CD4-positive, CD25-positive, alpha-beta regulatory T cell (primary cell): ENCODE measurements at regions not wholly inside any gene's neighbourhood (a gene's known extent, or its start where the extent isn't known, plus 50 kb on each side); places are given as distances from the start of the nearest gene placed in this dataset.
A peak's percentile ranks its signal among the peaks of the same experiment; 100 is the strongest.

ENCODE experiments used
- ATAC-seq, 2 donors: fragments of 150-1000 bp; cut with Tn5 transposase; one replicate each; pipeline ENCODE4 v1.10.0; 2021; ENCODE audit warnings: low read depth in 2 of 2, moderate number of reproducible peaks in 2 of 2, moderate library complexity in 1 of 2
- DNase-seq, 3 donors: peaks; one replicate each; pipeline versions ENCODE4 v3.0.0 to v3.0.0-alpha.2; 2012 to 2022; ENCODE audit warnings: mixed read lengths in 1 of 3
- H3K27ac ChIP-seq: one replicate; pipeline ENCODE4 v1.7.0; 2013; ENCODE audit warnings: mild to moderate bottlenecking, low read length; ENCODE audit not compliant: insufficient read depth, poor library complexity, severe bottlenecking
- H3K27me3 ChIP-seq: one replicate; pipeline ENCODE4 v1.7.0; 2013; ENCODE audit warnings: low read length; ENCODE audit not compliant: control insufficient read depth, insufficient read depth
- H3K36me3 ChIP-seq: one replicate; pipeline ENCODE4 v1.7.0; 2013; ENCODE audit warnings: mild to moderate bottlenecking, low read length, moderate library complexity; ENCODE audit not compliant: control insufficient read depth, insufficient read depth
- H3K4me1 ChIP-seq: 2 replicates; pipeline ENCODE4 v1.7.0; 2013; ENCODE audit warnings: mild to moderate bottlenecking, low read length; ENCODE audit not compliant: insufficient read depth, control insufficient read depth, poor library complexity, severe bottlenecking
- H3K4me3 ChIP-seq: one replicate; pipeline ENCODE4 v1.7.0; 2013; ENCODE audit warnings: low read depth, mild to moderate bottlenecking, low read length, moderate library complexity
- H3K9me3 ChIP-seq, 2 experiments: 1 replicate in 1 of 2; 2 replicates in 1 of 2; pipeline ENCODE4 v1.7.0; 2013; ENCODE audit warnings: low read length in 2 of 2, mild to moderate bottlenecking in 1 of 2, moderate library complexity in 1 of 2; ENCODE audit not compliant: control insufficient read depth in 2 of 2
- H3K27ac Mint-ChIP-seq, 3 donors: one replicate each; pipeline ENCODE4 v1.8.0; 2020 to 2022; ENCODE audit warnings: mild to moderate bottlenecking in 3 of 3, mixed read lengths in 3 of 3, moderate library complexity in 2 of 3
- H3K27me3 Mint-ChIP-seq: one replicate; pipeline ENCODE4 v1.8.0; 2022; ENCODE audit warnings: mild to moderate bottlenecking, mixed read lengths
- H3K36me3 Mint-ChIP-seq: one replicate; pipeline ENCODE4 v1.8.0; 2020; ENCODE audit warnings: mixed read lengths
- H3K4me1 Mint-ChIP-seq, 4 donors: one replicate each; pipeline ENCODE4 v1.8.0; 2020 to 2022; ENCODE audit warnings: mixed read lengths in 4 of 4, mild to moderate bottlenecking in 1 of 4
- H3K4me3 Mint-ChIP-seq, 4 donors: one replicate each; pipeline ENCODE4 v1.8.0; 2020 to 2022; ENCODE audit warnings: mild to moderate bottlenecking in 4 of 4, mixed read lengths in 4 of 4, moderate library complexity in 3 of 4
- H3K9me3 Mint-ChIP-seq, 7 donors: one replicate each; pipeline ENCODE4 v1.8.0; 2020 to 2022; ENCODE audit warnings: mixed read lengths in 7 of 7, mild to moderate bottlenecking in 3 of 7, moderate library complexity in 2 of 7

- no peak for ATAC-seq
- H3K9me3 Mint-ChIP-seq, result peaks cover 0 to 2% (median 0%) of the 10 kb centered on the region in 7 donors
- Histone ChIP-seq H3K27me3 (no peaks in the 10 kb centered on the region), H3K36me3 (no peaks in the 10 kb centered on the region), H3K4me1 (no peaks in the 10 kb centered on the region), H3K9me3 (no peaks in the 10 kb centered on the region), H3K4me3 (no peak overlapping the region), H3K27ac (no peak overlapping the region)
- peaks cover 5% of the 10 kb centered on the region for H3K27me3 Mint-ChIP-seq
- H3K4me1 Mint-ChIP-seq, result no peaks in the 10 kb centered on the region
- H3K36me3 Mint-ChIP-seq, result no peaks in the 10 kb centered on the region
- H3K4me3 Mint-ChIP-seq, result no peak overlapping the region
- no peak overlapping the region for H3K27ac Mint-ChIP-seq
- no peak for DNase-seq
These were observed 64.2 kb upstream of the ZNF469 start for GRCh38 chr16:88318521-88318920.

- Histone ChIP-seq H3K27me3 (no peaks in the 10 kb centered on the region), H3K4me1 (no peaks in the 10 kb centered on the region), H3K36me3 (no peaks in the 10 kb centered on the region), H3K4me3 (no peak overlapping the region), H3K9me3 (no peaks in the 10 kb centered on the region), H3K27ac (no peak overlapping the region)
- Mint-ChIP-seq H3K9me3 (peaks cover 0 to 2% (median 0%) of the 10 kb centered on the region in 7 donors), H3K4me1 (no peaks in the 10 kb centered on the region), H3K27me3 (peaks cover 5% of the 10 kb centered on the region), H3K36me3 (no peaks in the 10 kb centered on the region), H3K4me3 (no peak overlapping the region), H3K27ac (no peak overlapping the region)
- ATAC-seq (no peak), DNase-seq (no peak)
These were observed 63.4 kb upstream of the ZNF469 start for GRCh38 chr16:88319116-88319965.

- Mint-ChIP-seq H3K36me3 (no peaks in the 10 kb centered on the region), H3K9me3 (peaks cover 0 to 3% (median 0%) of the 10 kb centered on the region in 7 donors), H3K4me3 (no peak overlapping the region), H3K27ac (no peak overlapping the region), H3K27me3 (peaks cover 5% of the 10 kb centered on the region), H3K4me1 (no peaks in the 10 kb centered on the region)
- H3K4me3 ChIP-seq, result no peak overlapping the region
- ATAC-seq, result no peak
- no peaks in the 10 kb centered on the region for H3K4me1 ChIP-seq
- DNase-seq, result peak in 1 of 3 donors; percentile 3
- no peaks in the 10 kb centered on the region for H3K36me3 ChIP-seq
- no peaks in the 10 kb centered on the region for H3K9me3 ChIP-seq
- no peak overlapping the region for H3K27ac ChIP-seq
- no peaks in the 10 kb centered on the region for H3K27me3 ChIP-seq
These were observed 61.7 kb upstream of the ZNF469 start for GRCh38 chr16:88320947-88321634.

DNA sequence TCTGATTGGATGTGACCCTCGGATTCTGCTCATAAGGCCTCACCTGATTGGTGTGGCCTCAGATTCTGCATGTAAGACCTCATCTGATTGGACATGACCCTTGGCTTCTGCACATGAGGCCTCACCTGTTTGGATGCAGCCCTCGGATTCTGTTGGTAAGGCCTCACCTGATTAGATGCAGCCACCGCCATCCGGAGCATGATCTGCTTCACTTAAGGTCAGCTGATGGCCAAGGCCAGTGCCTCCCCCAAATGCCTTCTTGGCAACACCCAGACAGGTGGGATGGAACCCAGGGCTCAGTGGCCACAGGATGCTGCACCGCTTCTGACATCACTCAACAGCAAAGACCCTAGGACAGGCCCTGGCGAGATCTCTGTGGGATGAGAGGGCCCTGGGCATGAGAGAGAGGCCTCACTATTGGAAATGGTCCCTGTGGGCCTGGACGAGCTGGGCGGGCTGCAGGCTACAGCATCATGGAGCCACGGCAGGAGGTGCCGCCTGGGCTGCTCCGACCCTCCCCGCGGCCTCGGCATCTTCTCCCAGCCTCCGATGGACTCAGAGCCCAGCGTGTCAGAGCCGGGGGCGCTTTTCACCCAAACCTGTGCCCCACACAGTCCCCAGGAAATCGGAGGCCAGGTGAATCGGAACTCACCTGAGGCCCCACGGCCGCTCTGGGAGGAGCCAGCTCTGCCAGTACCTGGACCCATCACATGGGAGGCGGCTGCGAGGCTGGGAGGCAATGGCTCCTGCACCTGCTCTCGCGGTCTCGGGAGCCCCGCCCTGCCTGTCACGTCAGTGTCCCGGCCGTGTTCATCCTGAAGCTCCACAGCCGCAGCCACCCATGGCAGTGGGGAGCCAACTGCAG is 60.9 kb upstream of the ZNF469 start:
- Histone ChIP-seq H3K4me1 (no peaks in the 10 kb centered on the region), H3K27me3 (no peaks in the 10 kb centered on the region), H3K27ac (no peak overlapping the region), H3K36me3 (no peaks in the 10 kb centered on the region), H3K4me3 (no peak overlapping the region), H3K9me3 (no peaks in the 10 kb centered on the region)
- no peak overlapping the region for H3K27ac Mint-ChIP-seq
- DNase-seq (no peak), ATAC-seq (no peak)
- no peaks in the 10 kb centered on the region for H3K36me3 Mint-ChIP-seq
- H3K9me3 Mint-ChIP-seq, result peaks cover 0 to 3% (median 0%) of the 10 kb centered on the region in 7 donors
- peaks cover 5% of the 10 kb centered on the region for H3K27me3 Mint-ChIP-seq
- no peak overlapping the region for H3K4me3 Mint-ChIP-seq
- no peaks in the 10 kb centered on the region for H3K4me1 Mint-ChIP-seq

DNA sequence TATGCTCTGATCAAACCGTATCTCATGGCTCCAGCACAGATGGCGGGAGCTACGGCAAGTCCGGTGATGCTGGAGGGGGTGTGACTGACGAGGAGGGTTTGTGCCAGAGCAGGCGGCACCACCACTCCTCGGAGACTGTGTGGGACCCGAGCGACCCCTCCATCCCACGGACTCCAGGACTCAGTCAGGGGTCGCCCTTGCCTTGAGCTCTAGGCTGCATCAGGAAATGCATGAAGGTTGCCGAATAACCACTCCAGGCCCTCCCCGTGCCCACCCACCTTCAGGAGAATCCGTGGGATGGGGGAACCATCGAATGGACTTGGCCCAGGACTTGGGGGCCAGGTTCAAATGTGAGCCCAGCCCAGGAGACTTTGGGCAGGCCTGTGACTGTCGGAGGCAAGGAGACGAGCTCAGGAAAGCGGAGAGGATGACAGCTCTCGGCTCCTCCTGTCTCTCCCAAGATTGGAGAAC is 60.2 kb upstream of the ZNF469 start:
- Histone ChIP-seq H3K36me3 (no peaks in the 10 kb centered on the region), H3K4me1 (no peaks in the 10 kb centered on the region), H3K27me3 (no peaks in the 10 kb centered on the region), H3K27ac (no peak overlapping the region), H3K4me3 (no peak overlapping the region), H3K9me3 (no peaks in the 10 kb centered on the region)
- no peaks in the 10 kb centered on the region for H3K36me3 Mint-ChIP-seq
- H3K27ac Mint-ChIP-seq, result no peak overlapping the region
- H3K4me3 Mint-ChIP-seq, result no peak overlapping the region
- peaks cover 0 to 3% (median 0%) of the 10 kb centered on the region in 7 donors for H3K9me3 Mint-ChIP-seq
- no peaks in the 10 kb centered on the region for H3K4me1 Mint-ChIP-seq
- ATAC-seq (no peak), DNase-seq (no peak)
- H3K27me3 Mint-ChIP-seq, result peaks cover 3% of the 10 kb centered on the region

DNA sequence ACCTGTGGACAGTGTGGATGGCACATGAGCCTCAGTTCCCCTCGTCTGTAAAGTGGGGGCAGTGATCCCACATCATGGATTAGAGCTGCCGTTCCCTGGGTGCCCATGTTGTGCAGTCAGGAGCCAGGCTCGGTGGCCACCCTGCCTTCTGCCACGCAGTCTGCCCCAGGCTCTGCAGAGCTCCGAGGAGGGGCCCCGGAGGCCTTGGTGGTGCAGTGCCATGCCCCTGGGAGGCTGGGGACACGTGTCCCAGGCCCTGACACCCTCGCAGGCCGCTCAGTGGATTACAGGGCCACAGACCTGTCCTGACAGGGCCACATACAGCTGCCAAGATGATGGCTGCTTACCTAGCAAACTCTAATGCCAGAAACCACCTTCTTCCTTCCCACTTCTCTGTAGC is 59.7 kb upstream of the ZNF469 start:
- Mint-ChIP-seq H3K9me3 (peaks cover 0 to 3% (median 0%) of the 10 kb centered on the region in 7 donors), H3K36me3 (no peaks in the 10 kb centered on the region), H3K4me1 (no peaks in the 10 kb centered on the region), H3K27me3 (no peaks in the 10 kb centered on the region), H3K4me3 (no peak overlapping the region), H3K27ac (no peak overlapping the region)
- Histone ChIP-seq H3K4me1 (no peaks in the 10 kb centered on the region), H3K4me3 (no peak overlapping the region), H3K9me3 (no peaks in the 10 kb centered on the region), H3K27me3 (no peaks in the 10 kb centered on the region), H3K36me3 (no peaks in the 10 kb centered on the region), H3K27ac (no peak overlapping the region)
- DNase-seq (no peak), ATAC-seq (no peak)

- H3K4me3 Mint-ChIP-seq, result no peak overlapping the region
- Histone ChIP-seq H3K9me3 (no peaks in the 10 kb centered on the region), H3K4me1 (no peaks in the 10 kb centered on the region), H3K27me3 (no peaks in the 10 kb centered on the region), H3K36me3 (no peaks in the 10 kb centered on the region), H3K4me3 (no peak overlapping the region), H3K27ac (no peak overlapping the region)
- H3K36me3 Mint-ChIP-seq, result no peaks in the 10 kb centered on the region
- ATAC-seq (no peak), DNase-seq (no peak)
- H3K27ac Mint-ChIP-seq, result no peak overlapping the region
- H3K4me1 Mint-ChIP-seq, result no peaks in the 10 kb centered on the region
- H3K27me3 Mint-ChIP-seq, result no peaks in the 10 kb centered on the region
- peaks cover 0 to 3% (median 0%) of the 10 kb centered on the region in 7 donors for H3K9me3 Mint-ChIP-seq
These were observed 59.0 kb upstream of the ZNF469 start for GRCh38 chr16:88323546-88324330.
